Left lung (tissue), 4 donors: ENCODE measurements at regions not wholly inside any gene's neighbourhood (a gene's known extent, or its start where the extent isn't known, plus 50 kb on each side); places are given as distances from the start of the nearest gene placed in this dataset.

Experiments used
- ATAC-seq: fragments of 200-7000 bp; cut with Tn5 transposase; one replicate; pipeline ENCODE4 v1.9.1; 2020; ENCODE audit warnings: moderate library complexity
- DNase-seq, 4 donors: peaks; one replicate each; pipeline ENCODE4 v3.0.0-alpha.2; 2013 to 2020
- H3K27ac ChIP-seq, 2 donors: fragments of 200-600 bp; sonication (generic) in 1 of 2; one replicate each; pipeline versions ENCODE4 v1.5.0 to v1.8.0; 2020 to 2021
- H3K27me3 ChIP-seq, 2 donors: fragments of 200-600 bp; sonication (generic) in 1 of 2; one replicate each; pipeline versions ENCODE4 v1.5.0 to v1.8.0; 2020 to 2021
- H3K36me3 ChIP-seq, 2 donors: fragments of 200-600 bp; sonication (generic) in 1 of 2; one replicate each; pipeline versions ENCODE4 v1.5.0 to v1.8.0; 2020 to 2021
- H3K4me1 ChIP-seq, 2 donors: fragments of 200-600 bp; one replicate each; pipeline ENCODE4 v1.8.0; 2021
- H3K4me3 ChIP-seq, 2 donors: fragments of 200-600 bp; sonication (generic) in 1 of 2; one replicate each; pipeline versions ENCODE4 v1.5.0 to v1.8.0; 2020 to 2021; ENCODE audit warnings: mild to moderate bottlenecking in 1 of 2
- H3K9me3 ChIP-seq, 2 donors: fragments of 200-600 bp; sonication (generic) in 1 of 2; one replicate each; pipeline versions ENCODE4 v1.5.0 to v1.8.0; 2020 to 2021
- intact Hi-C, 2 donors: fragments of 100-400 bp; cut with DNase I; formaldehyde crosslinking; loops; one replicate each; pipeline versions ENCODE4 v1.11.2 to v1.14.2; 2022
- TF ChIP-seq, protein P1 (sequence below), 2 donors: fragments of 200-600 bp; sonication (generic) in 1 of 2; IDR thresholded peaks; one replicate each; pipeline versions ENCODE4 v1.5.0 to v1.8.0; 2021; ENCODE audit warnings: antibody characterized with exemption in 2 of 2
- donor health status: DM: no; HTN: yes; CAD: no.
- donor health status: DM: no; HTN: no; CAD: no.

DNA sequence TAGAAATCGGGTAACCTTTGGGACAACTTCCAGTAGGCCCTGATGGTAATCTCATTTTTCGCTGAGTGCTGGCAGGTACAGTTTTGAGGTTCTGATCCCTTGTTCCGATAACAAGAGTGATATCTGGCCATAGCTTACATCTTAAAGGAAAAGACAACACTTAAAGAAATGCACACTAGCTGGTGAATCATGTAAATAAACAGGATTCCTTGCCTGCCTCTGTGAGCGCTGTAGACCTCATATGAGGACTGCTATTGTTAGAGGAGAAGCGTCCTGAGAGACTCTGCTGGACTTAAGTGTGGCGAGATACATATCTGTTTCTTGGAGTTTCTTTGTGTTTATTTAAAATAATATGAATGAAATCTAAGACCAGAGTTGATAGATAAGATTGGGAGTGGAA, 149.3 kb upstream of the SLC4A4 start:
- intact Hi-C loops, result no loop called here
- Histone ChIP-seq H3K27me3 (peaks cover 0 to 46% of the 10 kb centered on the region in 2 donors), H3K36me3 (no peaks in the 10 kb centered on the region), H3K4me1 (peaks cover 0 to 28% of the 10 kb centered on the region in 2 donors), H3K9me3 (no peaks in the 10 kb centered on the region), H3K27ac (peak overlapping the region; percentile 16 to 41), H3K4me3 (peak overlapping the region in 1 of 2 donors; percentile 56)
- TF ChIP-seq, protein P1, sequence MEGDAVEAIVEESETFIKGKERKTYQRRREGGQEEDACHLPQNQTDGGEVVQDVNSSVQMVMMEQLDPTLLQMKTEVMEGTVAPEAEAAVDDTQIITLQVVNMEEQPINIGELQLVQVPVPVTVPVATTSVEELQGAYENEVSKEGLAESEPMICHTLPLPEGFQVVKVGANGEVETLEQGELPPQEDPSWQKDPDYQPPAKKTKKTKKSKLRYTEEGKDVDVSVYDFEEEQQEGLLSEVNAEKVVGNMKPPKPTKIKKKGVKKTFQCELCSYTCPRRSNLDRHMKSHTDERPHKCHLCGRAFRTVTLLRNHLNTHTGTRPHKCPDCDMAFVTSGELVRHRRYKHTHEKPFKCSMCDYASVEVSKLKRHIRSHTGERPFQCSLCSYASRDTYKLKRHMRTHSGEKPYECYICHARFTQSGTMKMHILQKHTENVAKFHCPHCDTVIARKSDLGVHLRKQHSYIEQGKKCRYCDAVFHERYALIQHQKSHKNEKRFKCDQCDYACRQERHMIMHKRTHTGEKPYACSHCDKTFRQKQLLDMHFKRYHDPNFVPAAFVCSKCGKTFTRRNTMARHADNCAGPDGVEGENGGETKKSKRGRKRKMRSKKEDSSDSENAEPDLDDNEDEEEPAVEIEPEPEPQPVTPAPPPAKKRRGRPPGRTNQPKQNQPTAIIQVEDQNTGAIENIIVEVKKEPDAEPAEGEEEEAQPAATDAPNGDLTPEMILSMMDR (IDR thresholded peaks at IDR 0.05), result no peak
- ATAC-seq, result peak; percentile 10
- DNase-seq, result peak in 1 of 4 donors; percentile 56

DNA sequence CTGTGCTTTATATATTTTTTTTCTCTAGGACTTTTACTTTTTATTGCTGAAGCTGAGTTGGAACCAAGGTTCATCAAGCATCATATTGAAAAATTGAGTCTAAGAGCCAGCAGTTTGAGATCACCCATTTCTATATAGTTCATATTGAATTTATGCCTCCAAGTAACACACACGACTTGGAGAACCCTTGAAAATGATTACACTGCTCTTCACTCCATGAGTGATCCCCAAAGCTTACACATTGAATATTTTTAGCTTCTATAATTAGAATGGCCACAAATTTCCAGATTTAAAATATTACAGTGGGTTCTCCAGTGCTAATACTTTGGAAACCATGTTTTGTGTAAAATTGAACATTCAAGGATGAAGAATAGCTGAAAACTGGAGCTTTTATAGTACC, 144.4 kb upstream of the SLC4A4 start:
- ATAC-seq, result peak; percentile 55
- no peaks in the 10 kb centered on the region for H3K4me1 ChIP-seq
- no peak overlapping the region for H3K27ac ChIP-seq
- TF ChIP-seq, protein P1 (IDR thresholded peaks at IDR 0.05), result no peak
- H3K27me3 ChIP-seq, result no peaks in the 10 kb centered on the region
- no peak for DNase-seq
- H3K9me3 ChIP-seq, result no peaks in the 10 kb centered on the region
- H3K4me3 ChIP-seq, result no peak overlapping the region
- H3K36me3 ChIP-seq, result no peaks in the 10 kb centered on the region
- intact Hi-C loops, result no loop called here

DNA sequence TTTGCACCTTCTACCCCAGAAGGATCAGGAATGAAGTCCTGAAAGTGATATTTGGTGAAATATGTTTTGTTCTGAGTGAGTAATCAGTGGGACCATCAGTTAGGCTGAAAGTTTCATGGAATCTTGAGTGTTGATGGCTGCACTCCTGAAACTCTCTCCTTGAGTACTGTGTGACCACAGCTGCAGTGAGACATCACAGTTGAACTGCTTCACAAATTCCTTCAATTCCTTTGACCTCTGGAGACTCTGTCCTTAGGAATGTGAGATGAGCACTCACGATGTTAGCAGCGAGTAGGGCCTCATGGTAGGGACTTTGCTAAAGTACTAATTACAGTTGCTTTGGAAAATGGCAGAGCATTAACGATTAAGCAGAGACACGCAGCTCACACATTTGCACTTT, 142.9 kb upstream of the SLC4A4 start:
- Histone ChIP-seq H3K4me3 (no peak overlapping the region), H3K4me1 (no peaks in the 10 kb centered on the region), H3K27me3 (no peaks in the 10 kb centered on the region), H3K27ac (no peak overlapping the region), H3K36me3 (no peaks in the 10 kb centered on the region), H3K9me3 (no peaks in the 10 kb centered on the region)
- ATAC-seq (peak; percentile 87), DNase-seq (no peak)
- intact Hi-C loops, result no loop called here
- TF ChIP-seq, protein P1 (IDR thresholded peaks at IDR 0.05), result no peak

DNA sequence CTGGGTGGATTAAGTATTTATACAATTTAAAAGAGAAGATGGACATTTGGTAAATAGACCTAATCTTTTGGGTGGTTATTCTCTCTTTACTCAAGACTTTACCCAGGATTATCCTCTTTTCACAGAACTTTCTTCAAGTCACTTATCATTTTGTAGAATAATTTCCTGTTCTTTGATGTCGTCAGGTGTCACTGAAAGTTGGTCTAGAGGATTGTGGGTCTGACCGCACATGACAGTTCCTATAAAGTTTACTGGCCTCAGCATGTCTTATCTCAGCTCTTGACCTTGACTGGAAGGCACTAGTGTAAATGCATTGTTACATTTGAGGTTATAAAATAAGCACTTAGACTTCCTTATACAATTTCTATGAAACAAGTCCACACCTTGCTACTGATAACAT, 139.9 kb upstream of the SLC4A4 start:
- DNase-seq, result no peak
- Histone ChIP-seq H3K4me1 (no peaks in the 10 kb centered on the region), H3K27ac (no peak overlapping the region), H3K27me3 (no peaks in the 10 kb centered on the region), H3K9me3 (no peaks in the 10 kb centered on the region), H3K4me3 (no peak overlapping the region), H3K36me3 (no peaks in the 10 kb centered on the region)
- intact Hi-C loops, result no loop called here
- TF ChIP-seq, protein P1 (IDR thresholded peaks at IDR 0.05), result no peak
- no peak for ATAC-seq

DNA sequence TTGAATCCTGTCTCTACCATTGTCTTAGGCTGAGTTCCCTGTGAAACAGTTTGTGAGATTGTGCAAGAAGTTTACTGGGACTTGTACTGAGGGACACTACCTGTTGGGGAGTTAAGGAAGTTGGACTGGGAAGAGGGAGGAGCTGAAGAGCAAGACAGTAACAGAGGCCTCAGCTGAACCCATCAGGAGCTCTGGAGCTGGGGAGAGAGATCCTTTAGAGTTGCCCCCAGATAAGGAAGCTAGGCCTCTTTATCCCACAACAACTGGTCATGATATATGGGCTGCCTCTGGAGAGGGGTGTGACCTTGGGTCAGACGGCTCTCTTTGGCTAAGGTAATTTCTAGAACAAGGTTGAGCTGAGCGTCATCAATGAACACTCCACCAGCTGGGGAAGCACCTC, 137.8 kb upstream of the SLC4A4 start:
- H3K27ac ChIP-seq, result no peak overlapping the region
- no peak for DNase-seq
- H3K36me3 ChIP-seq, result no peaks in the 10 kb centered on the region
- H3K27me3 ChIP-seq, result no peaks in the 10 kb centered on the region
- H3K4me1 ChIP-seq, result no peaks in the 10 kb centered on the region
- intact Hi-C loops, result no loop called here
- H3K9me3 ChIP-seq, result no peaks in the 10 kb centered on the region
- TF ChIP-seq, protein P1 (IDR thresholded peaks at IDR 0.05), result no peak
- ATAC-seq, result no peak
- H3K4me3 ChIP-seq, result no peak overlapping the region
